ENCODE measurements at regions not wholly inside any gene's neighbourhood (a gene's known extent, or its start where the extent isn't known, plus 50 kb on each side); places are given as distances from the start of the nearest gene placed in this dataset.

DNA sequence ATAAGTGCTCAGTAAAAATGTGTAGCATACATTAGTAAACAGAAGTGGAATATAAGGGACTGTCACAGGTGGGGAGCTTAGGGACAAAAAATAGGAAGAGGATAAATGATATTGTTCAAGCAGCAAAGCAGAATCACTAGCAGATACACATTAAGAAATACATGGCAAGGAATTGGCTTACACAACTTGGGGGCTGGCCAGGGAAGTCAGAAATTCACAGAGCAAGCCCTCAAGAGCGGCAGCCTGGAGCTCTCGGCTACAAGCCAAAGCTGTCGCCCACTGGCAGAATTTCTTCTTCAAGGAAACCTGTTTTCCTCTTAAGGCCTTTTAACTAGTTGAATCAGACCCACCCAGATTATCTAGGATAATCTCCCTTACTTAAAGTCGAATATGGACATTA lies 73.0 kb upstream of the SMIM23 start:
- TF ChIP-seq CTCF (IDR thresholded peaks at IDR 0.05; ENCODE audit: low read depth, low read length) (no peak), EZH2phosphoT487 (IDR thresholded peaks at IDR 0.05; ENCODE audit: low read depth) (no peak)
